Skeletal muscle satellite cell (primary cell): ENCODE measurements at regions not wholly inside any gene's neighbourhood (a gene's known extent, or its start where the extent isn't known, plus 50 kb on each side); places are given as distances from the start of the nearest gene placed in this dataset.

Experiments used
- H3K27me3 ChIP-seq: 2 replicates; pipeline ENCODE4 v1.7.0; 2013; ENCODE audit warnings: low read length; ENCODE audit not compliant: control insufficient read depth, insufficient read depth
- H3K36me3 ChIP-seq: 2 replicates; pipeline ENCODE4 v1.7.0; 2013; ENCODE audit warnings: mild to moderate bottlenecking, control low read depth, low read length; ENCODE audit not compliant: insufficient read depth
- H3K4me1 ChIP-seq: 2 replicates; pipeline ENCODE4 v1.7.0; 2013; ENCODE audit warnings: low read length; ENCODE audit not compliant: control insufficient read depth, insufficient read depth
- H3K4me2 ChIP-seq: 2 replicates; pipeline ENCODE4 v1.7.0; 2013; ENCODE audit warnings: mild to moderate bottlenecking, low read length
- H3K4me3 ChIP-seq: 2 replicates; pipeline ENCODE4 v1.7.0; 2013; ENCODE audit warnings: low read length
- H3K9ac ChIP-seq: 2 replicates; pipeline ENCODE4 v1.7.0; 2013; ENCODE audit warnings: mild to moderate bottlenecking, low read depth, low read length, moderate library complexity
- H3K9me3 ChIP-seq: replicated peaks from 2 replicates; pipeline ENCODE4 v1.7.0; 2013; ENCODE audit warnings: mild to moderate bottlenecking, control low read depth, low read length

DNA sequence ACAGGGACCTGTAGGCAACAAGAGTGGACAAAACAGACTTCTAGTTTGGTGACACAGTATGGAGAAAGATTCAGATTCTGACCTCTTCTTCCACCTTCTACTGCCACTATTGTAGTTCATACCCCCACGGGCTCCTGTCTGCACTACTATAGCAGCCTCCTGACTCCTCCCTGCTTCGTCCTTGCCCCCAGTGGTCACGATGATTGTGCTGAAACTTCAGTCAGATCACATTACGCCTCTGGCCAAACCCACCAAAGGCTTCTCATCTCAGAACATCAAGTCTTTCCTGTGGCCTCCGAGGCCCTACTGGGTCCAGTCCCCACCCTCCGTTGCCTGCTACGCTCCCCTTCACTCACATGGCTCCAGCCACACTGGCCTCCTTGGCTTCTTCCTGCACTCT lies 147.6 kb downstream of the CYP26B1 start:
- H3K9ac ChIP-seq: no peak overlapping the region
- no peaks in the 10 kb centered on the region for H3K4me1 ChIP-seq
- no peaks in the 10 kb centered on the region for H3K36me3 ChIP-seq
- H3K4me2 ChIP-seq: no peak overlapping the region
- H3K9me3 ChIP-seq: no peaks in the 10 kb centered on the region
- H3K4me3 ChIP-seq: no peak overlapping the region
- peaks cover 9% of the 10 kb centered on the region for H3K27me3 ChIP-seq

GRCh38 chr2:71999580-71999979 lies 148.1 kb downstream of the CYP26B1 start:
- no peaks in the 10 kb centered on the region for H3K36me3 ChIP-seq
- no peak overlapping the region for H3K9ac ChIP-seq
- no peak overlapping the region for H3K4me3 ChIP-seq
- H3K27me3 ChIP-seq: peaks cover 9% of the 10 kb centered on the region
- no peaks in the 10 kb centered on the region for H3K9me3 ChIP-seq
- no peaks in the 10 kb centered on the region for H3K4me1 ChIP-seq
- H3K4me2 ChIP-seq: no peak overlapping the region

GRCh38 chr2:71997843-71998242 lies 149.8 kb downstream of the CYP26B1 start:
- Histone ChIP-seq H3K9ac (no peak overlapping the region), H3K4me3 (no peak overlapping the region), H3K9me3 (no peaks in the 10 kb centered on the region), H3K4me2 (no peak overlapping the region), H3K4me1 (no peaks in the 10 kb centered on the region), H3K27me3 (peaks cover 5% of the 10 kb centered on the region), H3K36me3 (no peaks in the 10 kb centered on the region)

GRCh38 chr2:71995067-71995665 lies 152.5 kb downstream of the CYP26B1 start:
- peaks cover 13% of the 10 kb centered on the region for H3K27me3 ChIP-seq
- no peaks in the 10 kb centered on the region for H3K36me3 ChIP-seq
- H3K4me1 ChIP-seq: no peaks in the 10 kb centered on the region
- no peaks in the 10 kb centered on the region for H3K9me3 ChIP-seq
- H3K9ac ChIP-seq: no peak overlapping the region
- no peak overlapping the region for H3K4me2 ChIP-seq
- H3K4me3 ChIP-seq: no peak overlapping the region

DNA sequence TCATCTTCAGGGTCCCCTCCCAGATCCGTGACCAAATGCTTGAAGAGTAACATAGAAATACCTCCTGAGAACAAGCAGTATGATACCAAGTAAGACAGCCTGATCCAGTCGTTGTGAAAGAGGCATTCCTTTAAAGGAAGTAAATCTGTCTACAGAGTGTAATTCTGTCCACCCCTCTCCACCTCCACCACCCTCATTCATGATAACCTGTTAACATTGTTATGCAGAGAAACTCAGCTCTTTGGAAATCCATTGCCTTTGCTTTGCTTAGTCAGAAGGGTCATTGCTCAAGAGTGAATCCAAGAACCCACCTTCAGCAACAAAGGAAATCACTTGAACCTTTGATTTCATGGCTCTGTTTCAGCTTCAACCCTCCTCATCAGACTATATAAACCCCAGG lies 155.6 kb downstream of the CYP26B1 start:
- H3K9me3 ChIP-seq: no peaks in the 10 kb centered on the region
- H3K4me2 ChIP-seq: no peak overlapping the region
- no peak overlapping the region for H3K9ac ChIP-seq
- H3K4me1 ChIP-seq: no peaks in the 10 kb centered on the region
- peaks cover 13% of the 10 kb centered on the region for H3K27me3 ChIP-seq
- no peak overlapping the region for H3K4me3 ChIP-seq
- H3K36me3 ChIP-seq: no peaks in the 10 kb centered on the region

DNA sequence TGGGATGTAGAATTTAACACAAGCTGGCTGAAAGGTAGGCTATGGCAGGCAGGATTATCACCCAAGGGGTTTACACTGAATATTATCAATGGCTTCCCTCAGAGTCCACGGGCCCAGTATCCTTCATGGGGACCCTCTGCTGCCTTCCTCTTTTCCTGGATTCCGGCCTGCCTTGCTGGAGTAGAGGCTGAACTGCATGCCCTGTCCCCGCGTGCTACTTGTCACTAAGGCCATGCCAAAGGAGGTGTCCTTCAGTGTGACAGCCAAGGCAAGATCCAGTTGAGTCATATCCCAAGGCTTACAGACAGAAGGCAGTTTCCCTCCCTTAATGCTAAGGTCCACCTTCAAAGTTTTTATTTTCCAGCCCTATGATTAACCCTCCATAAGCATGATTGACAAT lies 156.3 kb downstream of the CYP26B1 start:
- Histone ChIP-seq H3K4me3 (no peak overlapping the region), H3K4me1 (no peaks in the 10 kb centered on the region), H3K27me3 (peaks cover 13% of the 10 kb centered on the region)

GRCh38 chr2:71990826-71991225 lies 156.8 kb downstream of the CYP26B1 start:
- H3K4me1 ChIP-seq: no peaks in the 10 kb centered on the region
- no peaks in the 10 kb centered on the region for H3K9me3 ChIP-seq
- no peak overlapping the region for H3K9ac ChIP-seq
- H3K4me3 ChIP-seq: no peak overlapping the region
- H3K4me2 ChIP-seq: no peak overlapping the region
- no peaks in the 10 kb centered on the region for H3K36me3 ChIP-seq
- H3K27me3 ChIP-seq: peaks cover 11% of the 10 kb centered on the region

More for the DNA sequence above, 156.3 kb downstream of the CYP26B1 start:
- no peak overlapping the region for H3K4me2 ChIP-seq
- no peak overlapping the region for H3K9ac ChIP-seq
- no peaks in the 10 kb centered on the region for H3K9me3 ChIP-seq
- H3K36me3 ChIP-seq: no peaks in the 10 kb centered on the region

DNA sequence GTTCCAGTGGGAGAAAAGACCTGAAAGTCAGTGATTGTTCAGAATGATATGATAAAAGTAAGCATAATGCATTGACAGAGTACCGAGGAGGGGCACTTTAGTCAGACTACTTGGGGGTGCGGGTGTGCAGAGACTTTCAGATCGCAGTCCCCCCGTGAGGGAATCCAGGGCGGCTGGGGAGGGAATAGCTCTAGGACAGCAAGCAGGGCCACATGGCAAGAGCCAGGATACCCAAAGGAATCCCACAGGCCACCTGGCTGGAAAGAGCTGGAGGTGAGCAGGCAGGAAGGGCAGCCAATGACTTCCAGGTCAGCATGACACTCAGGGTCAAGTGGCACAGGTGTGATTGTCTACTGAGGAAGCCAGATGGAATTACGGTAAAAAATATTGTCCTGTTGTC lies 157.5 kb downstream of the CYP26B1 start:
- Histone ChIP-seq H3K4me2 (no peak overlapping the region), H3K9ac (no peak overlapping the region), H3K27me3 (peaks cover 8% of the 10 kb centered on the region), H3K36me3 (no peaks in the 10 kb centered on the region), H3K9me3 (no peaks in the 10 kb centered on the region), H3K4me1 (no peaks in the 10 kb centered on the region), H3K4me3 (no peak overlapping the region)

GRCh38 chr2:71989671-71990070 lies 158.0 kb downstream of the CYP26B1 start:
- no peak overlapping the region for H3K4me2 ChIP-seq
- H3K36me3 ChIP-seq: no peaks in the 10 kb centered on the region
- peaks cover 8% of the 10 kb centered on the region for H3K27me3 ChIP-seq
- H3K9me3 ChIP-seq: no peaks in the 10 kb centered on the region
- H3K4me3 ChIP-seq: no peak overlapping the region
- no peak overlapping the region for H3K9ac ChIP-seq
- H3K4me1 ChIP-seq: no peaks in the 10 kb centered on the region

GRCh38 chr2:71988170-71988569 lies 159.5 kb downstream of the CYP26B1 start:
- peaks cover 8% of the 10 kb centered on the region for H3K27me3 ChIP-seq
- H3K36me3 ChIP-seq: no peaks in the 10 kb centered on the region
- no peaks in the 10 kb centered on the region for H3K9me3 ChIP-seq
- no peak overlapping the region for H3K4me3 ChIP-seq
- H3K4me1 ChIP-seq: no peaks in the 10 kb centered on the region
- H3K9ac ChIP-seq: no peak overlapping the region
- no peak overlapping the region for H3K4me2 ChIP-seq

- Histone ChIP-seq H3K4me3 (no peak overlapping the region), H3K9me3 (no peaks in the 10 kb centered on the region), H3K9ac (no peak overlapping the region), H3K27me3 (peaks cover 22% of the 10 kb centered on the region), H3K36me3 (no peaks in the 10 kb centered on the region), H3K4me2 (no peak overlapping the region), H3K4me1 (no peaks in the 10 kb centered on the region)
Observed at GRCh38 chr2:71976685-71977084, 171.0 kb downstream of the CYP26B1 start.

GRCh38 chr2:71974846-71975245 lies 172.8 kb downstream of the CYP26B1 start:
- H3K9ac ChIP-seq: no peak overlapping the region
- no peaks in the 10 kb centered on the region for H3K36me3 ChIP-seq
- no peaks in the 10 kb centered on the region for H3K4me1 ChIP-seq
- peaks cover 17% of the 10 kb centered on the region for H3K27me3 ChIP-seq
- H3K4me3 ChIP-seq: no peak overlapping the region
- no peak overlapping the region for H3K4me2 ChIP-seq
- no peaks in the 10 kb centered on the region for H3K9me3 ChIP-seq
